A549 (cell line): ENCODE measurements at regions not wholly inside any gene's neighbourhood (a gene's known extent, or its start where the extent isn't known, plus 50 kb on each side); places are given as distances from the start of the nearest gene placed in this dataset.

Experiments
- ATAC-seq, 2 experiments: fragments of 200-7000 bp in 1 of 2; fragments of >200 bp in 1 of 2; cut with Nextera tagmentation in 1 of 2; cut with Tn5 transposase in 1 of 2; 3 replicates each; pipeline versions ENCODE4 v1.8.0 to v1.9.1; 2018 to 2020; ENCODE audit warnings: mild to moderate bottlenecking in 1 of 2, moderate library complexity in 1 of 2
- CTCF ChIA-PET: fragments of 300-600 bp; sonication (Branson Sonifier 250); formaldehyde crosslinking; extraction: SDS; loops from one replicate; lab custom pipeline; 2021; ENCODE audit warnings: antibody characterized with exemption, inconsistent platforms; lab: Yijun Ruan, JAX
- POLR2A ChIA-PET: fragments of 350-600 bp; formaldehyde crosslinking; extraction: SDS; loops from one replicate; lab custom pipeline; 2021; ENCODE audit warnings: antibody characterized with exemption, inconsistent platforms; lab: Yijun Ruan, JAX
- DNase-seq, 2 experiments: peaks; one replicate each; pipeline versions ENCODE4 v3.0.0 to v3.0.0-alpha.2; 2011 to 2016; ENCODE audit warnings: low read depth in 1 of 2, low spot score in 1 of 2
- FAIRE-seq: peaks from 2 replicates; lab custom pipeline; 2011; peaks lifted over from hg19 to GRCh38; lab: Jason Lieb, UNC
- H3K27ac ChIP-seq, 2 experiments: fragments of >200 bp; sonication (Bioruptor Twin); formaldehyde crosslinking; 3 replicates each; pipeline ENCODE4 v1.5.1; 2016 to 2017
- H3K4me1 ChIP-seq: fragments of >200 bp; sonication (Bioruptor Twin); formaldehyde crosslinking; 3 replicates; pipeline ENCODE4 v1.6.1; 2016
- H3K4me2 ChIP-seq: fragments of >200 bp; sonication (Bioruptor Twin); formaldehyde crosslinking; 3 replicates; pipeline ENCODE4 v1.6.1; 2016
- H3K4me3 ChIP-seq: fragments of >200 bp; sonication (Bioruptor Twin); formaldehyde crosslinking; 3 replicates; pipeline ENCODE4 v1.5.1; 2016
- H3K9me3 ChIP-seq: fragments of >200 bp; sonication (Bioruptor Twin); formaldehyde crosslinking; 3 replicates; pipeline ENCODE4 v1.6.1; 2016
- CHD2 ChIP-seq: fragments of 150-350 bp; IDR thresholded peaks from 2 replicates; pipeline ENCODE4 v1.6.1; 2014; ENCODE audit warnings: low read length; ENCODE audit not compliant: partially characterized antibody
- EHF ChIP-seq: fragments of 250-450 bp; sonication (Bioruptor Pico); IDR thresholded peaks from 2 replicates; pipeline ENCODE4 v1.5.0; 2020; ENCODE audit warnings: mild to moderate bottlenecking
- EHMT2 ChIP-seq: fragments of 200-600 bp; sonication (generic); IDR thresholded peaks from 2 replicates; pipeline ENCODE4 v1.6.1; 2016; ENCODE audit warnings: antibody characterized with exemption, low read depth, mild to moderate bottlenecking, moderate library complexity
- HOXB13 ChIP-seq: fragments of 250-450 bp; sonication (Bioruptor Pico); IDR thresholded peaks from 2 replicates; pipeline ENCODE4 v1.5.0; 2020; ENCODE audit warnings: low read depth, mild to moderate bottlenecking, moderate library complexity
- MAZ ChIP-seq: fragments of 150-350 bp; IDR thresholded peaks from 2 replicates; pipeline ENCODE4 v1.6.1; 2014; ENCODE audit warnings: antibody characterized with exemption, low read depth, low read length, borderline replicate concordance
- NFE2L2 ChIP-seq: fragments of 150-350 bp; conservative IDR thresholded peaks from 2 replicates; pipeline ENCODE4 v1.6.1; 2014; ENCODE audit warnings: low read length
- NR3C1 ChIP-seq: fragments of >200 bp; sonication (Bioruptor Twin); formaldehyde crosslinking; IDR thresholded peaks from 3 replicates; pipeline ENCODE4 v1.6.1; 2017
- PHF8 ChIP-seq: fragments of 200-600 bp; sonication (generic); IDR thresholded peaks from 2 replicates; pipeline ENCODE4 v1.6.1; 2016; ENCODE audit warnings: low read depth, mild to moderate bottlenecking, antibody characterized with exemption, moderate library complexity, borderline replicate concordance
- POLR2AphosphoS2 ChIP-seq: conservative IDR thresholded peaks from 2 replicates; pipeline ENCODE4 v1.6.1; 2012; ENCODE audit warnings: low read length, improper control_type of control experiment, inconsistent platforms
- RCOR1 ChIP-seq: fragments of 150-350 bp; IDR thresholded peaks from 2 replicates; pipeline ENCODE4 v1.6.1; 2014; ENCODE audit warnings: antibody characterized with exemption, low read length, low read depth
- RNF2 ChIP-seq: fragments of 200-600 bp; sonication (generic); IDR thresholded peaks from 2 replicates; pipeline ENCODE4 v1.6.1; 2016; ENCODE audit warnings: low read depth, mild to moderate bottlenecking, antibody characterized with exemption, moderate library complexity, borderline replicate concordance
- SMC3 ChIP-seq: fragments of >200 bp; sonication (Bioruptor Twin); formaldehyde crosslinking; IDR thresholded peaks from 3 replicates; pipeline ENCODE4 v1.6.1; 2018; ENCODE audit warnings: inconsistent platforms
- TP53 ChIP-seq: fragments of 250-450 bp; sonication (Bioruptor Pico); IDR thresholded peaks from 2 replicates; pipeline ENCODE4 v1.5.0; 2021; ENCODE audit warnings: mild to moderate bottlenecking, moderate library complexity
- ZFP36 ChIP-seq: fragments of 450-650 bp; IDR thresholded peaks from 2 replicates; pipeline ENCODE4 v1.6.1; 2014; ENCODE audit warnings: borderline replicate concordance; ENCODE audit not compliant: partially characterized antibody
- ZSCAN20 ChIP-seq: fragments of 250-450 bp; sonication (Bioruptor Pico); IDR thresholded peaks from 2 replicates; pipeline ENCODE4 v1.8.0; 2022; ENCODE audit warnings: mild to moderate bottlenecking, moderate library complexity
- WGBS: methylation state at CpG from one replicate; pipeline ENCODE4 v1.1.6; 2017; ENCODE audit errors: missing lambda C conversion rate; 5-methylcytosine and 5-hydroxymethylcytosine counted together
- TF ChIP-seq, protein P1 (sequence below): fragments of >200 bp; sonication (Bioruptor Twin); formaldehyde crosslinking; IDR thresholded peaks from 2 replicates; pipeline ENCODE4 v1.6.1; 2016
- TF ChIP-seq, protein P2 (sequence below): fragments of 150-350 bp; IDR thresholded peaks from 2 replicates; pipeline ENCODE4 v1.6.1; 2014; ENCODE audit warnings: low read depth, mild to moderate bottlenecking, low read length
- TF ChIP-seq, protein P3 (sequence below): fragments of >200 bp; sonication (Bioruptor Twin); formaldehyde crosslinking; IDR thresholded peaks from 3 replicates; pipeline ENCODE4 v1.6.1; 2016
- TF ChIP-seq, protein P4 (sequence below): fragments of 250-450 bp; sonication (Bioruptor Pico); IDR thresholded peaks from 2 replicates; pipeline ENCODE4 v1.5.0; 2021; ENCODE audit warnings: mild to moderate bottlenecking, moderate library complexity, borderline replicate concordance
- TF ChIP-seq, protein P5 (sequence below): IDR thresholded peaks from 2 replicates; pipeline ENCODE4 v1.6.1; 2012; ENCODE audit warnings: low read depth, borderline replicate concordance
- TF ChIP-seq, protein P6 (sequence below): fragments of 450-650 bp; IDR thresholded peaks from 2 replicates; pipeline ENCODE4 v1.6.1; 2014; ENCODE audit warnings: antibody characterized with exemption

- Histone ChIP-seq H3K27ac (no peak overlapping the region), H3K4me3 (no peak overlapping the region), H3K4me1 (no peaks in the 10 kb centered on the region), H3K9me3 (no peaks in the 10 kb centered on the region), H3K4me2 (no peak overlapping the region)
- CTCF ChIA-PET = interaction anchor here (3.0 kb wide), 1 partner anchor 7 kb away, joined by 12 read pairs; no protein-coding TSS in a partner anchor
- POLR2A ChIA-PET = no interaction called here
- WGBS = 95% methylated on average over 1 of the region's 1 CpG
- DNase-seq = no peak
- no peak for ATAC-seq
- TF ChIP-seq TP53 (CRISPR knock-in tag) = no peak
- no peak for FAIRE-seq
Observed at GRCh38 chr22:22761606-22761962, 117.2 kb downstream of the GGTLC2 start.

- WGBS = 48% methylated on average over 6 of the region's 8 CpGs
- CTCF ChIA-PET = interaction anchor here (1.4 to 3.0 kb wide), 3 partner anchors 8 to 298 kb away, joined by 3 to 12 read pairs (median 7); no protein-coding TSS in a partner anchor
- POLR2A ChIA-PET = no interaction called here
- no peak for FAIRE-seq
- Histone ChIP-seq H3K4me2 (no peak overlapping the region), H3K4me3 (no peak overlapping the region), H3K4me1 (no peaks in the 10 kb centered on the region), H3K27ac (no peak overlapping the region), H3K9me3 (no peaks in the 10 kb centered on the region)
- ATAC-seq = no peak
- no peak for DNase-seq
- TF ChIP-seq MAZ (no peak), RCOR1 (no peak), POLR2AphosphoS2 (no peak), EHMT2 (no peak)
- TF ChIP-seq, protein P1, sequence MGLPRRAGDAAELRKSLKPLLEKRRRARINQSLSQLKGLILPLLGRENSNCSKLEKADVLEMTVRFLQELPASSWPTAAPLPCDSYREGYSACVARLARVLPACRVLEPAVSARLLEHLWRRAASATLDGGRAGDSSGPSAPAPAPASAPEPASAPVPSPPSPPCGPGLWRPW = no peak
- TF ChIP-seq, protein P2, sequence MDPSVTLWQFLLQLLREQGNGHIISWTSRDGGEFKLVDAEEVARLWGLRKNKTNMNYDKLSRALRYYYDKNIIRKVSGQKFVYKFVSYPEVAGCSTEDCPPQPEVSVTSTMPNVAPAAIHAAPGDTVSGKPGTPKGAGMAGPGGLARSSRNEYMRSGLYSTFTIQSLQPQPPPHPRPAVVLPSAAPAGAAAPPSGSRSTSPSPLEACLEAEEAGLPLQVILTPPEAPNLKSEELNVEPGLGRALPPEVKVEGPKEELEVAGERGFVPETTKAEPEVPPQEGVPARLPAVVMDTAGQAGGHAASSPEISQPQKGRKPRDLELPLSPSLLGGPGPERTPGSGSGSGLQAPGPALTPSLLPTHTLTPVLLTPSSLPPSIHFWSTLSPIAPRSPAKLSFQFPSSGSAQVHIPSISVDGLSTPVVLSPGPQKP = no peak
- TF ChIP-seq, protein P3, sequence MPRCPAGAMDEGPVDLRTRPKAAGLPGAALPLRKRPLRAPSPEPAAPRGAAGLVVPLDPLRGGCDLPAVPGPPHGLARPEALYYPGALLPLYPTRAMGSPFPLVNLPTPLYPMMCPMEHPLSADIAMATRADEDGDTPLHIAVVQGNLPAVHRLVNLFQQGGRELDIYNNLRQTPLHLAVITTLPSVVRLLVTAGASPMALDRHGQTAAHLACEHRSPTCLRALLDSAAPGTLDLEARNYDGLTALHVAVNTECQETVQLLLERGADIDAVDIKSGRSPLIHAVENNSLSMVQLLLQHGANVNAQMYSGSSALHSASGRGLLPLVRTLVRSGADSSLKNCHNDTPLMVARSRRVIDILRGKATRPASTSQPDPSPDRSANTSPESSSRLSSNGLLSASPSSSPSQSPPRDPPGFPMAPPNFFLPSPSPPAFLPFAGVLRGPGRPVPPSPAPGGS = no peak
Observed at GRCh38 chr22:22761963-22762772, 117.8 kb downstream of the GGTLC2 start.

- DNase-seq (no peak), FAIRE-seq (no peak), ATAC-seq (no peak)
- Histone ChIP-seq H3K4me2 (no peak overlapping the region), H3K27ac (no peak overlapping the region), H3K4me1 (no peaks in the 10 kb centered on the region), H3K9me3 (no peaks in the 10 kb centered on the region), H3K4me3 (no peak overlapping the region)
- ChIA-PET CTCF (interaction anchor here (1.1 to 3.0 kb wide), 6 partner anchors 9 to 120 kb away, joined by 3 to 12 read pairs (median 4); no protein-coding TSS in a partner anchor), POLR2A (no interaction called here)
- TF ChIP-seq PHF8 (no peak), ZFP36 (no peak), CHD2 (no peak), ZSCAN20 (CRISPR knock-in tag) (no peak), RCOR1 (no peak), NFE2L2 (no peak), TP53 (CRISPR knock-in tag) (no peak), SMC3 (no peak), NR3C1 (no peak), RNF2 (no peak), MAZ (no peak), EHF (CRISPR knock-in tag) (no peak), HOXB13 (no peak)
- TF ChIP-seq, protein P4, sequence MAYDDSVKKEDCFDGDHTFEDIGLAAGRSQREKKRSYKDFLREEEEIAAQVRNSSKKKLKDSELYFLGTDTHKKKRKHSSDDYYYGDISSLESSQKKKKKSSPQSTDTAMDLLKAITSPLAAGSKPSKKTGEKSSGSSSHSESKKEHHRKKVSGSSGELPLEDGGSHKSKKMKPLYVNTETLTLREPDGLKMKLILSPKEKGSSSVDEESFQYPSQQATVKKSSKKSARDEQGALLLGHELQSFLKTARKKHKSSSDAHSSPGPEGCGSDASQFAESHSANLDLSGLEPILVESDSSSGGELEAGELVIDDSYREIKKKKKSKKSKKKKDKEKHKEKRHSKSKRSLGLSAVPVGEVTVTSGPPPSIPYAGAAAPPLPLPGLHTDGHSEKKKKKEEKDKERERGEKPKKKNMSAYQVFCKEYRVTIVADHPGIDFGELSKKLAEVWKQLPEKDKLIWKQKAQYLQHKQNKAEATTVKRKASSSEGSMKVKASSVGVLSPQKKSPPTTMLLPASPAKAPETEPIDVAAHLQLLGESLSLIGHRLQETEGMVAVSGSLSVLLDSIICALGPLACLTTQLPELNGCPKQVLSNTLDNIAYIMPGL (CRISPR knock-in tag) = no peak
- TF ChIP-seq, protein P1 = no peak
- TF ChIP-seq, protein P5, sequence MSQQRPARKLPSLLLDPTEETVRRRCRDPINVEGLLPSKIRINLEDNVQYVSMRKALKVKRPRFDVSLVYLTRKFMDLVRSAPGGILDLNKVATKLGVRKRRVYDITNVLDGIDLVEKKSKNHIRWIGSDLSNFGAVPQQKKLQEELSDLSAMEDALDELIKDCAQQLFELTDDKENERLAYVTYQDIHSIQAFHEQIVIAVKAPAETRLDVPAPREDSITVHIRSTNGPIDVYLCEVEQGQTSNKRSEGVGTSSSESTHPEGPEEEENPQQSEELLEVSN = no peak
- TF ChIP-seq, protein P6, sequence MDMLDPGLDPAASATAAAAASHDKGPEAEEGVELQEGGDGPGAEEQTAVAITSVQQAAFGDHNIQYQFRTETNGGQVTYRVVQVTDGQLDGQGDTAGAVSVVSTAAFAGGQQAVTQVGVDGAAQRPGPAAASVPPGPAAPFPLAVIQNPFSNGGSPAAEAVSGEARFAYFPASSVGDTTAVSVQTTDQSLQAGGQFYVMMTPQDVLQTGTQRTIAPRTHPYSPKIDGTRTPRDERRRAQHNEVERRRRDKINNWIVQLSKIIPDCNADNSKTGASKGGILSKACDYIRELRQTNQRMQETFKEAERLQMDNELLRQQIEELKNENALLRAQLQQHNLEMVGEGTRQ = no peak
- WGBS = 26% methylated on average over 4 of the region's 4 CpGs
Observed at GRCh38 chr22:22763512-22763911, 119.1 kb downstream of the GGTLC2 start.
